ENCODE measurements at regions not wholly inside any gene's neighbourhood (a gene's known extent, or its start where the extent isn't known, plus 50 kb on each side); places are given as distances from the start of the nearest gene placed in this dataset.

GRCh38 chr3:110752307-110752706 lies 319.3 kb upstream of the NECTIN3 start:
- DNase-seq (ENCODE audit: low spot score) = no peak

- no peak for DNase-seq (ENCODE audit: low spot score)
Observed at GRCh38 chr3:110753516-110753915, 318.1 kb upstream of the NECTIN3 start.

GRCh38 chr3:110754212-110754916 lies 317.3 kb upstream of the NECTIN3 start:
- DNase-seq (ENCODE audit: low spot score) = no peak

GRCh38 chr3:110755345-110755744 lies 316.3 kb upstream of the NECTIN3 start:
- DNase-seq (ENCODE audit: low spot score) = no peak

GRCh38 chr3:110756705-110757104 lies 314.9 kb upstream of the NECTIN3 start:
- DNase-seq (ENCODE audit: low spot score) = no peak

GRCh38 chr3:110758208-110758607 lies 313.4 kb upstream of the NECTIN3 start:
- DNase-seq (ENCODE audit: low spot score) = no peak

GRCh38 chr3:110767156-110767555 lies 304.5 kb upstream of the NECTIN3 start:
- no peak for DNase-seq (ENCODE audit: low spot score)

GRCh38 chr3:110767838-110768237 lies 303.8 kb upstream of the NECTIN3 start:
- no peak for DNase-seq (ENCODE audit: low spot score)

- DNase-seq (ENCODE audit: low spot score) = no peak
Observed at GRCh38 chr3:110773413-110773954, 298.1 kb upstream of the NECTIN3 start.

- no peak for DNase-seq (ENCODE audit: low spot score)
Observed at GRCh38 chr3:110774496-110775265, 296.9 kb upstream of the NECTIN3 start.

GRCh38 chr3:110779581-110779980 lies 292.0 kb upstream of the NECTIN3 start:
- DNase-seq (ENCODE audit: low spot score) = peak; percentile 5

- DNase-seq (ENCODE audit: low spot score) = no peak
Observed at GRCh38 chr3:110783541-110783940, 288.1 kb upstream of the NECTIN3 start.

- DNase-seq (ENCODE audit: low spot score) = no peak
Observed at GRCh38 chr3:110788794-110789193, 282.8 kb upstream of the NECTIN3 start.

- DNase-seq (ENCODE audit: low spot score) = no peak
Observed at GRCh38 chr3:110789315-110789714, 282.3 kb upstream of the NECTIN3 start.

GRCh38 chr3:110790631-110791030 lies 281.0 kb upstream of the NECTIN3 start:
- no peak for DNase-seq (ENCODE audit: low spot score)

GRCh38 chr3:110791995-110792686 lies 279.5 kb upstream of the NECTIN3 start:
- no peak for DNase-seq (ENCODE audit: low spot score)

- DNase-seq (ENCODE audit: low spot score) = no peak
Observed at GRCh38 chr3:110793611-110794010, 278.0 kb upstream of the NECTIN3 start.

GRCh38 chr3:110795163-110795562 lies 276.5 kb upstream of the NECTIN3 start:
- DNase-seq (ENCODE audit: low spot score) = no peak

GRCh38 chr3:110799271-110799670 lies 272.3 kb upstream of the NECTIN3 start:
- no peak for DNase-seq (ENCODE audit: low spot score)

- DNase-seq (ENCODE audit: low spot score) = no peak
Observed at GRCh38 chr3:110804856-110805255, 266.8 kb upstream of the NECTIN3 start.

GRCh38 chr3:110806924-110807323 lies 264.7 kb upstream of the NECTIN3 start:
- peak; percentile 11 for DNase-seq (ENCODE audit: low spot score)

- no peak for DNase-seq (ENCODE audit: low spot score)
Observed at GRCh38 chr3:110808630-110809029, 263.0 kb upstream of the NECTIN3 start.

GRCh38 chr3:110810356-110810755 lies 261.3 kb upstream of the NECTIN3 start:
- DNase-seq (ENCODE audit: low spot score) = peak; percentile 33

All from AG08395 (cell line).